Activated CD4-positive, alpha-beta memory T cell treated with anti-CD3 and anti-CD28 coated beads for 36 hours (primary cell): ENCODE measurements at regions not wholly inside any gene's neighbourhood (a gene's known extent, or its start where the extent isn't known, plus 50 kb on each side); places are given as distances from the start of the nearest gene placed in this dataset.

Experiments
- CTCF ChIA-PET: fragments of 350-600 bp; sonication (Branson Sonifier 250); formaldehyde crosslinking; loops from one replicate; lab custom pipeline; 2021; ENCODE audit warnings: antibody characterized with exemption, inconsistent platforms; lab: Charles Lee
- POLR2A ChIA-PET: fragments of 350-600 bp; sonication (Branson Sonifier 250); formaldehyde crosslinking; loops from one replicate; lab custom pipeline; 2021; ENCODE audit warnings: antibody characterized with exemption; lab: Charles Lee
- DNase-seq: peaks from one replicate; pipeline ENCODE4 v3.0.0-alpha.2; 2020
- H3K27ac Mint-ChIP-seq: one replicate; pipeline ENCODE4 v1.8.0; 2021; ENCODE audit warnings: mixed read lengths
- H3K27me3 Mint-ChIP-seq: one replicate; pipeline ENCODE4 v1.8.0; 2021; ENCODE audit warnings: mixed read lengths
- H3K36me3 Mint-ChIP-seq: one replicate; pipeline ENCODE4 v1.8.0; 2021; ENCODE audit warnings: mixed read lengths
- H3K4me1 Mint-ChIP-seq: one replicate; pipeline ENCODE4 v1.8.0; 2021; ENCODE audit warnings: low read depth, mixed read lengths
- H3K4me3 Mint-ChIP-seq: one replicate; pipeline ENCODE4 v1.8.0; 2021; ENCODE audit warnings: mild to moderate bottlenecking, mixed read lengths
- H3K9me3 Mint-ChIP-seq: one replicate; pipeline ENCODE4 v1.8.0; 2021; ENCODE audit warnings: mixed read lengths
- intact Hi-C: fragments of 100-400 bp; cut with micrococcal nuclease; formaldehyde crosslinking; loops from one replicate; pipeline ENCODE4 v1.15.1; 2023

DNA sequence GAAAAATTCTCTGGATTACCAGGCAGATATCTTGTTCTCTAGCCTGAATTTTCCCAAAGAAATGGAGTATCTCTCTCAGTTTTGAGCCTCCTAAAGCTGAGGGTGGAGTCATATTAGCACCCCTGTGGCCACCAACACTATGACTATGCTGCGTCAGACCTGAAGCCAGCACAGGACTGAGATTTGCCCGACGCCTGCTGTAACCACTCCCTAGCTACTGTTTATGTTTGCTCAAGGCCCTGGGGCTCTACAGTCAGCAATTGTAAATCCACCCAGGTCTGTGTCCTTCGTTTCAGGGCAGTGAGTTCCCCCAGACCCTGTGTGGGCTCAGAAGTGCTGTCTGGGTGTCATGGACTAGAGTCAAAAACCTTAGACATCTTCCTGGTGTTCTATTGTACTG lies 61.4 kb downstream of the ZXDA start:
- DNase-seq: no peak
- Mint-ChIP-seq H3K27ac (no peak overlapping the region), H3K9me3 (peaks cover 36% of the 10 kb centered on the region), H3K27me3 (no peaks in the 10 kb centered on the region), H3K4me1 (no peaks in the 10 kb centered on the region), H3K36me3 (peaks cover 14% of the 10 kb centered on the region), H3K4me3 (no peak overlapping the region)
- ChIA-PET CTCF (no interaction called here), POLR2A (no interaction called here)
- intact Hi-C loops: no loop called here

DNA sequence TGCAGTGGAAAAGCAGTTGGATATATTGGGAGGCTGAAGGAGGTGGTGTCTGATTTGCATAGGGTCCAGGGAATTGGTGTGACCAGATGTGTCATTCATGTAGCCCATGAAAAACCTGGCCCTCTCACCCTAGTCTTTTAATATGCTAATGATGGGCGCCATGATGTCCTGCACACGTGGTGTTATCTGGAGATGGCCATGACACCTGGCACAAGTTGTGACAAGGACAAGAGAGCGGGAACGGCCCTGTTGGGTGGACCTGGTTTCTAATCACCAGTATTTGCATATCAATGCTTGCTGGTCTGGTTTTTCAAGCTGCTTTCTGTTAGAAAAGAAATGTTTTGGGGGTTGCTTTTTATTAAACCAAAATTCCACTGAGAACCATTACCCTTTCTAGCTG lies 87.4 kb downstream of the ZXDA start:
- ChIA-PET POLR2A (no interaction called here), CTCF (interaction anchor here (5.4 kb wide), 1 partner anchor 204 kb away, joined by 47 read pairs; no protein-coding TSS in a partner anchor)
- intact Hi-C loops: loop anchor here (10.0 kb wide), 1 partner anchor 1058 kb away; no protein-coding TSS in a partner anchor
- Mint-ChIP-seq H3K27ac (no peak overlapping the region), H3K36me3 (no peaks in the 10 kb centered on the region), H3K4me3 (no peak overlapping the region), H3K9me3 (no peaks in the 10 kb centered on the region), H3K27me3 (no peaks in the 10 kb centered on the region), H3K4me1 (peaks cover 2% of the 10 kb centered on the region)
- DNase-seq: no peak

DNA sequence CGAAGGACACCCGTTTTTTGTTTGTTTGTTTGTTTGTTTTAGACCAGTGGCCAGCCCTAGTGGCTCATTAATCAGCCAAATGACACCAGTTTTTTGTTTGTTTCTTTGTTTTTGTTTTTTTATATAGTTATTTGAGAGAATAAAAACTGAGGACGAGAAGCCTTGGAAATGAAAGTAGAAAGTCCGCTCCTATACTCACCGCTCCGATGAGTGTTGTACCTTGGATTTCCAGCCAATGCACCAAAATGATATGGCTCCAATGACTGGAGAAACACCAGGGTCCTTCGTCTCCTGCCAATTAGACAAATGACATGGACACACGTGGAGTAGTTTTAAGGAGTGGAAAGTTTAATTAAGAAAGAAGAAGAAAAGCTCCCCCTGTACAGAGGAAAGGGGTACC lies 87.9 kb downstream of the ZXDA start:
- DNase-seq: no peak
- ChIA-PET POLR2A (no interaction called here), CTCF (interaction anchor here (1.0 to 5.4 kb wide), 4 partner anchors 97 to 204 kb away, joined by 3 to 47 read pairs (median 8); no protein-coding TSS in a partner anchor)
- Mint-ChIP-seq H3K4me3 (no peak overlapping the region), H3K9me3 (no peaks in the 10 kb centered on the region), H3K36me3 (no peaks in the 10 kb centered on the region), H3K4me1 (peaks cover 2% of the 10 kb centered on the region), H3K27ac (no peak overlapping the region), H3K27me3 (no peaks in the 10 kb centered on the region)
- intact Hi-C loops: loop anchor here (10.0 kb wide), 1 partner anchor 1058 kb away; no protein-coding TSS in a partner anchor

DNA sequence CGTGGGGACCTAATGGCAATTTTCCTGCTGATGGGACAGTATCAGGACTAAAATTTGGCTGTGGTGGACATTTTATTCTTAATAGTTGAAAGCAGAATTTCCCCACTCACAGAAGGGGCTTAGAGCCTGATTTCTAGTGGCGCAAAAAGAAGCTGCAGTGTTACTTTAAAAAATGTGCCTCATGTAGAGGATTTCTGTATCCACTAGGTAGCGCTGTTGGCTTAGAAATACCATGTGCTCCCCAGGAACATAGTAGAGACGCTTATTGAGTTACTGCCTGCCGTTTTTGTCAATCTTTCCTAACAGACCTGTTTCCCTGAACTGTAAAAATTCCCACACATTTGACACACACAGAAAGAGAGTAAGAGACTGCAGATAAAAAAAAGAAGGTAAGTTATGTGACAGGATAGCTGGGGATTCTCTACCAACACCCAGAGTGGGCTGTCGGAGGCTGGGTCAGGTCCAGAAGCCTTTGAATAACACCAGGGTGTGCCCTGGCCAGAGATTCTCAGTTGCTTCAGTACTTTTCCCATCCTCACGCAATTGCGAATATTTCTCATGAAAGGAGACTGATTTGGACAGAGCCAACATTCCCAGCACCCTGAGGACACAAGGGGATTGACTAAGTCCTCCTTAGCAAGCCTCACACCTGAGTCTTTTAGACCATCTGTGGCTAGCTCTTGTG lies 88.4 kb downstream of the ZXDA start:
- ChIA-PET POLR2A (no interaction called here), CTCF (interaction anchor here (1.0 to 5.4 kb wide), 4 partner anchors 97 to 205 kb away, joined by 3 to 47 read pairs (median 8); no protein-coding TSS in a partner anchor)
- Mint-ChIP-seq H3K36me3 (no peaks in the 10 kb centered on the region), H3K27me3 (no peaks in the 10 kb centered on the region), H3K4me1 (peaks cover 2% of the 10 kb centered on the region), H3K4me3 (no peak overlapping the region), H3K27ac (no peak overlapping the region), H3K9me3 (no peaks in the 10 kb centered on the region)
- DNase-seq: peak; percentile 9
- intact Hi-C loops: loop anchor here (2.0 to 10.0 kb wide), 2 partner anchors 205 to 1057 kb away; no protein-coding TSS in a partner anchor

DNA sequence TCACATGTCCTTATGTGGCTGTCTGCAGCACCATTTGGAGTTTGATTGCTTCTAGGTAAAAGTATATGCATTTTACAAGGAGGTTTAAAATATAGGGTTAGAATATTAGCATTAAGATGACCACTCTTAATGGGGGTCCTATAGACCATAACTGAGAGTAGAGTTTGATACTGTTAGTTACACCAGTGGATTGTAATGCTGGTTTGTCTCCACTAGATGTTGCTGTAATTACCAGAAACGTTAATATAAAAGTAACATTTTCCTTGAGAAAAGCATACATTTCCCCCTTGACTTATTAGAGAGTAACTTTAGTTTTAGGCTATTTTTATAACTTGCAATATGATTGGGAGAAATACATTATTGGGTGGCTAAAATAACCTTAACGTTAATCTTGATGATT lies 93.0 kb downstream of the ZXDA start:
- H3K36me3 Mint-ChIP-seq: no peaks in the 10 kb centered on the region
- no peak for DNase-seq
- H3K27ac Mint-ChIP-seq: no peak overlapping the region
- ChIA-PET CTCF (no interaction called here), POLR2A (no interaction called here)
- intact Hi-C loops: loop anchor here (1.0 kb wide), 1 partner anchor 102 kb away; no protein-coding TSS in a partner anchor
- H3K4me3 Mint-ChIP-seq: no peak overlapping the region
- H3K27me3 Mint-ChIP-seq: peaks cover 3% of the 10 kb centered on the region
- H3K4me1 Mint-ChIP-seq: peaks cover 2% of the 10 kb centered on the region
- H3K9me3 Mint-ChIP-seq: peaks cover 8% of the 10 kb centered on the region

DNA sequence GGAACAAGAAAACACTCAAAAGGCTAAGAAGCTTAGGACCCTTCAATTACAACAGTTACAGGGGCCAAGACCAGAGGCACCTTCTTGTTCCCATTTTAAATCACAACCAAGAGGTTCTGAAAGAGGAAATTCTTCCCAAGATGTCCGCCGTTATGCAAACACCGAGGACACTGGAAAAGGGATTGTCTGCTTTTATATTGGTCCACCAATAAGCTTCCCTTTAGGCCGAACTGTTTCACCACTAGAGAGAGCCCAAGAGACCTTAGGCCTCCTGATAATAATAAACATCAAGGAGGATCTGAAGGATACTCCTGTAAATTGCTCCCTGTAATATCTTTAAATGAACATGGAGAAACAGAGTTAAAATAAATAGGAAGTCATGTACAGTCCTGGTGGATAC lies 92.6 kb upstream of the NLRP2B start:
- intact Hi-C loops: no loop called here
- Mint-ChIP-seq H3K27ac (no peak overlapping the region), H3K36me3 (no peaks in the 10 kb centered on the region), H3K4me3 (no peak overlapping the region), H3K4me1 (no peaks in the 10 kb centered on the region), H3K27me3 (no peaks in the 10 kb centered on the region), H3K9me3 (no peaks in the 10 kb centered on the region)
- no peak for DNase-seq
- POLR2A ChIA-PET: no interaction called here
- CTCF ChIA-PET: interaction anchor here (0.6 kb wide), 1 partner anchor 169 kb away, joined by 3 read pairs; no protein-coding TSS in a partner anchor

DNA sequence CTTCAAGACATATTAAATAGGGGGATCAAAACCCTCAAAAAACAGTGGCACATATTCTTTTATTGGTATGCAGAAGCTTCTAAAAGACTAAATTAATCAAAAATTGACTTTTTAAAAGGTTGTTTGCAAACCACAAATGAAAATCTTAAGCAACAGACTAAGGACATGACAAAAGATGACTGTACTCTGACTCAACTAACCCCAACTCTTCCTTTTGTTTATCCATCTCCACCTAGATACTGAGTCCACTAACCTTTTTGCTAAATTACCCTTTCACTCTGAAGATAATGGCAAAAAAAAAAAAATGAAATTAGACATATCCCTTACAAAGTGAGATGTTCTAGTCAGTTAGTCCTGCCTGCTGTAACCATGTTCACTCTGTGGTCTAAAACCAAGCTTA lies 91.6 kb upstream of the NLRP2B start:
- intact Hi-C loops: no loop called here
- Mint-ChIP-seq H3K27me3 (no peaks in the 10 kb centered on the region), H3K9me3 (no peaks in the 10 kb centered on the region), H3K4me3 (no peak overlapping the region), H3K4me1 (no peaks in the 10 kb centered on the region), H3K27ac (no peak overlapping the region), H3K36me3 (no peaks in the 10 kb centered on the region)
- ChIA-PET POLR2A (interaction anchor here (0.7 kb wide), 1 partner anchor 59 kb away, joined by 7 read pairs; no protein-coding TSS in a partner anchor), CTCF (interaction anchor here (0.6 kb wide), 1 partner anchor 19 kb away, joined by 3 read pairs; no protein-coding TSS in a partner anchor)
- no peak for DNase-seq

DNA sequence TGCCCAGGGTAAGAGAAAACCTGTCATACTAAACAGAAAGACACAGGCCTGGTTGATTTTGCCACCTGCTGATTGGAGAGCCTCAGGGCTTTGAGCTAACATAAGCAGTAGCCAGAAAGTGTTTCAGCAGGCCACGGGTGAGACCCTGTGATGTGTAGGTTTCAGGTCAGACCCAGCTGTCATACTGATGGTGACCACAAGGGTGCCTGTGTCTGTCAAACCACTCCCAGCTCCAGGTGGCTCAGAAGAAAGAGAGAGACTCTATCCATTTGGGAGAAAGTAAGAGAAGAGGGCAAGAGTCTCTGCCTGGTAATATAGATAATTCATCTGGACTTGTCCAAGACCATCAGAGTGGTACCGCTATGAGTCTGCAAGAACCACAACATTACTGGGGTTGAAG lies 72.8 kb upstream of the NLRP2B start:
- no peaks in the 10 kb centered on the region for H3K4me1 Mint-ChIP-seq
- ChIA-PET POLR2A (no interaction called here), CTCF (interaction anchor here (0.6 kb wide), 1 partner anchor 19 kb away, joined by 3 read pairs; no protein-coding TSS in a partner anchor)
- intact Hi-C loops: no loop called here
- no peak overlapping the region for H3K4me3 Mint-ChIP-seq
- no peaks in the 10 kb centered on the region for H3K36me3 Mint-ChIP-seq
- H3K27ac Mint-ChIP-seq: no peak overlapping the region
- peaks cover 14% of the 10 kb centered on the region for H3K9me3 Mint-ChIP-seq
- peak; percentile 8 for DNase-seq
- no peaks in the 10 kb centered on the region for H3K27me3 Mint-ChIP-seq

DNA sequence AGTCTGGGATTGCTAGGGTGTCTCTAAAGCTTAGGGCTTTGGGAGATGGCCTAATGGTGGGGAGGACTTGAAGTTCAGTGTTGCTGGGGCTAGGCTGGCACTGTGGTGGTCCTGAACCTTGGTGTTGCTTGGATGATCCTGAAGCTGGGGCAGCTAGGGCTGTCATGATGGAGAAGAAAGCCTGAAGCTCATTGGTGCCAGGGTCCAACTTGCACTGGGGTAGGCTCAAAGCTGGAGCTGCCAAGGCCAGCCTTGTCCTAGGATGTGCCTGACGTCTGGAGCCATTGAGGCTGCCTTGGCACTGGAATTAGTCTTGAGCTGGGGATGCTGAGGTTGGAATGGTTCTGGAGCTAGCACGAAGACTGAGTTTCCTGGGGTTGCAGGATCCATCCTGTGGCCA lies 61.0 kb upstream of the NLRP2B start:
- no peak for DNase-seq
- ChIA-PET POLR2A (no interaction called here), CTCF (no interaction called here)
- Mint-ChIP-seq H3K27ac (no peak overlapping the region), H3K36me3 (no peaks in the 10 kb centered on the region), H3K27me3 (peaks cover 6% of the 10 kb centered on the region), H3K9me3 (no peaks in the 10 kb centered on the region), H3K4me1 (no peaks in the 10 kb centered on the region), H3K4me3 (no peak overlapping the region)
- intact Hi-C loops: no loop called here

DNA sequence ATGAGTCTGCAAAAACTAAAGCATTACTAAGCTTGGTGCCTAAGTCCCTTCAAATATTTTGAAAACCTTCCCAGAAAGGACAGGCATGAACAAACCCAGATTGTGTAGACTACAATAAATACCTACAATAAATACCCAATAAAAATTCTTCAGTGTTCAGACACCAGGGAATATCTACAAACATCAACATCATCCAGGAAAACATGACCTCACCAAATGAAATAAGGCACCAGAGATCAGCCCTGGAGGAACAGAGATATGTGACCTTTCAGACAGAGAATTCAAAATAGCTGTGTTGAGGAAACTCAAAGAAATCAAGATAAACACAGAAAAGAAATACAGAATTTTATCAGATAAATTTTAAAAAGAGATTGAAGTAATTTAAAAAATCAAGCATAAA lies 57.8 kb upstream of the NLRP2B start:
- Mint-ChIP-seq H3K27me3 (peaks cover 3% of the 10 kb centered on the region), H3K36me3 (no peaks in the 10 kb centered on the region), H3K27ac (no peak overlapping the region), H3K4me3 (no peak overlapping the region), H3K9me3 (no peaks in the 10 kb centered on the region), H3K4me1 (no peaks in the 10 kb centered on the region)
- CTCF ChIA-PET: no interaction called here
- DNase-seq: no peak
- POLR2A ChIA-PET: no interaction called here
- intact Hi-C loops: no loop called here
